Stimulated activated CD8-positive, alpha-beta memory T cell treated with anti-CD3 and anti-CD28 coated beads, Interleukin-4, amount 100 ng/mL, for 4 hours (primary cell): ENCODE measurements at regions not wholly inside any gene's neighbourhood (a gene's known extent, or its start where the extent isn't known, plus 50 kb on each side); places are given as distances from the start of the nearest gene placed in this dataset.

Experiments
- DNase-seq, 2 donors: peaks; one replicate each; pipeline ENCODE4 v3.0.0-alpha.2; 2020; ENCODE audit warnings: low read depth in 2 of 2, low spot score in 1 of 2

DNA sequence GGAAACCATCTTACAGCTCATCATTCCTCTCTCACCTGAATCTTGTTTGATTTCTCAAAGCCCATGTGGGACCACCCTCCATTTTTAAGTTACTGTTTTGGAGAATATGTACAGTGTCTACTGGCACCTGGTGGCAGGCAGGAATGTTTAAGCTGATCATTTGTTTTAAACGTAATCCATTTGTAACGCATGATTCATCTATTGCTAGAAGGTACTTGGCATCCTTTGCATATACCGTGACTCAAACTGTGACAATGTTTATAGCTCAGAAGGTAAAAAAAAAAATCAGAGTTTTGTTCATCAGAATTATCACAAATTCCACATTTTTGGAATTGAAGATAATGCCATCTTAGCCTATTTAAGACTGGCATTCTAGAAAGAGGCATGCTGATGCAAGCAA is 1007.5 kb upstream of the EEF2KMT start:
- no peak for DNase-seq

DNA sequence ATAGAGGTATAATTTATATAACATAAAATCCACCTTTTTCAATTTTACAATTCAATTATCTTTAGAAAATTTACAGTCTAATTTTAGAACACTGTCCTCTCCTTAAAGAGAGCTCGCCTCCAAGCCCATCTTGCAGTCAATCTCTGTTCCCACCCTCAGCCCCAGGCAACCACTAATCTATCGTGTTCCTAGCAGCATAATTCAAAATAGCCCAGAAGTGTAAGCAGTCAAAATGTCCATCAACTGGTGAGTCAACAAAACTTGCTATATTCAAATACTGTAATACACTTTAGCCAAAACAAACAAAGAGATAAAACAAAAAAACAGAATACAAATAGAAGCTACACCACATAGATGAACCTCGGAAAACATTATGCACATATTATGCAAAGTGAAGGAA is 1006.8 kb upstream of the EEF2KMT start:
- no peak for DNase-seq

DNA sequence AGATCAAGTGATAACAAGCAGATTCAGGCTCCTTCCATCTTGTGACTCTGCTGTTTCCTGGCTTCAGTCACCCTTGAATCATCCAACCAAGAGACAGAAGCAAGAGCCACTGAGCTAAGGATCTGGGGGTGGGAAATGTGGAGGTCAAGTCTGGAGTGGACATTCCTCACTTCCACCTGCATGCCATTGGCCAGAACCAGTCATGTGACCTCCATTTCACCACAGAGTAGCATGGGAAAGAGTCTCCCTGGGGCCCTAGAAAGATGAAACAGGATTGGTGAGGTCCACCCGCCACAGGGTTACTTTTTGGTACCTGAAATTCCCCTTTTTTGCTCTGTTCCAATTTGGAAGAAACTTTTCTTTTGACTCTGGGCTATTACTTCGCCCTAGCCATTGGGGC is 1006.0 kb upstream of the EEF2KMT start:
- DNase-seq, result no peak

DNA sequence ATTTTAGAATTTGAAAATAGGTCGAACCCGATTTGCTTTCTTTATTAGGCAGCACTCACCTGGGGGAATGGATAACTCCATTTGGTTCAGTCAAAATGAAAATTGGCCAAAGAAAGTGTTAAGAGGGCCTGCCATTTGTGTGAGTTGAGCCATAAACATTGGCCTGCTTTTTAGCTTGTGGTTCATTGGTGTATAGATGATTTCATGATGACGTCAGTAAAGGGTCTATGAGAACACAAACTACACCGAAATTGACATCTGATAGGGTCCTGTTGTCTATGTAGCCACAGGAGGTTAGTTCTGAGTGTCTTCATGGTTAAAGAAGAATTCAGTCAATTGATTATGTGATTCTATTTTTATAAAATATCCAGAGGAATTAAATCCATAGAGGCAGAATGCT is 1001.5 kb upstream of the EEF2KMT start:
- DNase-seq, result no peak

DNA sequence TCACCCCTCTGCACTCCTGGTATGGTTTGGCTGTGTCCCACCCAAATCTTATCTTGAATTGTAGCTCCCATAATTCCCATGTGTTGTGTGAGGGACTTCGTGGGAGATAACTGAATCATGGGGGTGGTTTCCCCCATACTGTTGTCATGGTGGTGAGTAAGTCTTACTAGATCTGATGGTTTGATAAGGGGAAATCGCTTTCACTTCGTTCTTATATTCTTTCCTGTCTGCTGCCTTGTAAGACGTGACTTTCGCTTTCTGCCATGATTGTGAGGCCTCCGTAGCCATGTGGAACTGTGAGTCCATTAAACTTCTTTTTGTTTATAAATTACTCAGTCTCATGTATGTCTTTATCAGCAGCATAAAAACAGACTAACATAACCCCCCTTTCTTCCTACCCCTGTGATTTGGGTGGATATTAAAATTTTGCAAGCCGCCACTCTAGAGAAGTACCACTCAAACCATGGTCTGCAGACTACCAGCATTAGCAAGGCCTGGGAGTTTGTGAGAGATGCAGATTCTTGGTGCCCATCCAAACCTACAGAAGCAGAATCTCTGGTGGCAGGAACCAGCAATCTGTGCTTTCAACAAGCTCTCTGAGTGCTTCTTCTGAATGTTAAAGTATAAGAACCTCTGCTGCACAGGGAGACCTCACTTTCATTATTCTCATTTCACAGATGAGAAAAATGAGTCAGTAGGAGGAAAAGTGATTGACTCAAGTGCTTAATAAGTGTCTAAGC is 999.5 kb upstream of the EEF2KMT start:
- no peak for DNase-seq

DNA sequence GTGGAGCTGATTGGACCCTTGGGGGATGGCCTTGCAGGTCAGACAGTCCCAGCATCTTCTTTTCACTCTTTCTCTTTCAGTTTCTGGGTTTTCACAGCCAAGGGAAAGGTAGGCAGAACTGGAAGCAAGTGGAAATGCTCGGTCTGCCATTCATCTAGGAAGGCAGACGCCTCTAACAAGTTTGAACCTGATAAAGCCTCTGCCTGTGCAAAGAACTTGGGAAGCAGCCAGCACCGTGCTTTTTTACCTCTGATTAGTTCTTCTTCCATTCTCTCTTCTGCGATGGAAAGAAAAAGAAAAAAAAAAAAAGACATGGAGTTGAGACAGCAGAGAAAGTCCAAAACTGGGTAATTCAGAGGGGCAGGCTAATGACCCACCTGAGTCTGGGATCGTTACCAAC is 997.8 kb upstream of the EEF2KMT start:
- DNase-seq, result no peak

DNA sequence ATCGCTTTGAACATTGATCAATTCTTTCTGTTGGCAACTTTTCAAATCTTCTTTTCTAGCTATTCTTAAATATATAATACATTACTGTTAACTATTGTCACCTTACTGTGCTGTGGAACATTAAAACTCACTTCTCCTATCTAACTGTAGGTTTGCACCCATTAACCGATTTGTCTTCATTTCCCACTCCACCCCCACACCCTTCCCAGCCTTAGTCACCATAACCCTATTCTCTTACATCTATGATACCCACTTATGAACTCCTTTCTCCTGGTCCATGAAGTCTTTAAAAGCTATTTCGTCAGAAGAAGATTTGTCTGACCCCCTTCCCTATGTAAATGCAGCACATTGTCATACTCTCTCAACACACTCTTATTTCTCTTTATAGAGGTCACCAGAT is 993.4 kb upstream of the EEF2KMT start:
- DNase-seq, result no peak

DNA sequence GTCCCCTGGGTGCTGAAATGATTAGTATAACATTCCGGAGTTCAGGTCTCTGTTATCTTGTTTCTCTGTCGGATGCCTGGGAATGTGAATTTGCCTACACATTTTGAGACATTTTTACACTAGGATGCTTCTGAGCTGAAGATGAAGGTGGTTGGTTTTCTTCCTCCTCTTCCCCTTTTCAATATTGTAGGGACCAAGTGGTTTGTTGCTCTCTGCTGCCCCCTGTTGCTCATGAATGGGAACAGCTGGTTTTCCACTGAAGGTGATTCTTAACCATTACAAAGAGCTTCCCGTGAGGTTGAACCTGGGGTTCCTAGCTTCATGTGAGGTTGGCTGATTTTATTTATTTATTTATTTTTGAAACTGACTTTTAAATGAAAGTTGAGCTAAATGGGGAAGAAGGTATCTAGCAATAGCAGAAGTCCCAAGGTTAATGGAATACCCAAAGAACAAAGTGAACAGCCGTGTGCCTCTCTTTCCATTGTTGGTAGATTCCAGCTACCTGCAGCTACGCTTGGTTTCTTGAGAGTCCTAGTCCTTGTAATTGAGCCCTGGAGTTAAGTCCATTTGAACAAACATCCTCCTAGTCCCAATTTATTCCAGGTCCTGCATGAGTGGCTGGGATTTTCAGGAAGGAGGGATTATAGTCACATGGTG is 983.9 kb upstream of the EEF2KMT start:
- no peak for DNase-seq

DNA sequence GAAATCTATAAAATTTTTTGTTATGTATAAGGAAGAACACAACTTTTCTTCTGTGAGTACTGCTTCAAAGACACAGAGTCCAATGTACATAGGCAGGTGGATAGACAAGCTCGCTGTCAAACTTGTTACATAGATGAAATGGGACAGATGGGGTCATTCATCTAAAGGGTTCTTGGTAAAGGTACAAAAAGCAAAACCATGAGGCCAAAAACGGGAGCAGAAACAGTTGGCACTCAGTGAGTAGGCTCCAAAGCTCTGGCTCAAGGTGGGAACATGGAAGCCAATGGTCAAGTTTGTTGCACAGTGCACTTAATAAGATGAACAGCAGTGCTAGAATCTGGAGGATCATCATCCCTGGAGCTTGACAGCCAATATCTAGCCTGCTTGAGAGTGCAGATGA is 979.0 kb upstream of the EEF2KMT start:
- no peak for DNase-seq

DNA sequence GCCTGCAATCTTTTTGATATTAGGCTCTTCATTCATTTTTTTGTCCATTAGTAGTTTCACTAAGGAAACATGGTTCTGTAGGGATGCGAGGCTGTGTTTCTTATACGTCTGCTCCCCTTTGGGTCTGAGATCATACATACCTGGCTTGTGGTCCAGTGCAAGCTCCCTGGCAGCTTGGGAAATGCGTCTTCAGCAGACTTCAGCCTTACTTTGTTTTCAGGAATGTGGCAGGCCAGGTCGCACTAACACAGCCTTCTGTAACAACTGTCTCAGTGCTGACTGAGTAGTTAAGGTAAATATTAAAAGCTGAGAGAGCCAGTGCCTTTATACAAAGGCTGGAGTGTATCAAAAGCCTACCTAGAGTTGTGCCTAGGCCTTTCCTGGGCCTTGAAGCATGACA is 970.5 kb upstream of the EEF2KMT start:
- no peak for DNase-seq

DNA sequence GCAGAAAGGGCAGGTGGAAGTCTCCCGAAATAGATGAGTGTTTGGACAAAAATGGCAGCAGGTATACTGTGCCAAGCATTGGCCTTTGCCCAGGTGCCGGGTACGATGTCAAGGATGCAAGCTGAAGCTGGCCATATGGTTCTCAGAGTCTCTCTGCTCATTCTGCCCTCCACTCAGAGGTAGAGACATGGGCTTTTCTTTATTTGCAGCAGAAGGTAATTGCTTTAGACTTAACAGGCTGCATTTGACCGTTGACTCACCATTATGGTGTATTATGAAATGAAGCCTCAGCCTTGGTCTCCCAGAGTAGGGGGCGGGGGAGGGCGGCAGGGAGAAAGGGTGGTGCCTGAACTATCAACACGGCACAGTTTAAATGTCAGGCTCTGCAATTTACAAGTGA is 969.1 kb upstream of the EEF2KMT start:
- no peak for DNase-seq

DNA sequence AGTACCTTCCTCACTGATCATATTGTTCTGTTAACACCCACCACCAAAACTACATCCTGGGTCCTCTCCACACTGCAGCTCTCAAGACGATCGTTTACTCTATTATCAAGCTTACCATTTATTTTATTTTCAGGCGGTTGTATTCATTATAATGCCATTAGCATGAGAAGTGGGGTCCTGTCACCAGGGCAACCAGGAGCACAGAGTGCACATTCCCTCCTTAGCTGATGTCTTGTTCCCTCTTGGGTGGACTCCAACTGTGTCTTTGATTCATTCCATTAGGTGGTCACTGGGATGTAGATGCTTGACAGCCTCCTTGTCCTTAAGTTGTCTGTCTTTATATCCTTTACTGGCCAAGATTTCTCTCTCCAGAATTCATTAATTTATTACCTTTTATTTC is 965.9 kb upstream of the EEF2KMT start:
- no peak for DNase-seq

DNA sequence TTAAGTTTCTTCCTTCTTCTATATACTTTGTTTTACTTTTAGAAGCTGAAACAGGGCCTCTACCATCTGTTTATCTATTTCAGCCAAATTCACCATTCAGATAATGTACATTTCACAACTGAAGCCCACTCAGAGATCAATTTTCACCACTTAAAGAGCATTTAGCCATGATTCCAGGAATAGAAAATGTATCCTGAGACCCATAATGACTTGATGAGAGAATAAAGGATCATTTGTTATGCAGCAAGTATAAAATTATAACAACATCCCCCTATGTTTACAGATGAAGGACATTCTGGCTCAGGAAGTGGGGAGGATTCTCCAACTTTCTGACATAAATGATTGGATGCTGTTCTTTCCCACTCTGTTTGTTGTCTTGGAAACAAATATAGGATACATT is 962.1 kb upstream of the EEF2KMT start:
- no peak for DNase-seq

DNA sequence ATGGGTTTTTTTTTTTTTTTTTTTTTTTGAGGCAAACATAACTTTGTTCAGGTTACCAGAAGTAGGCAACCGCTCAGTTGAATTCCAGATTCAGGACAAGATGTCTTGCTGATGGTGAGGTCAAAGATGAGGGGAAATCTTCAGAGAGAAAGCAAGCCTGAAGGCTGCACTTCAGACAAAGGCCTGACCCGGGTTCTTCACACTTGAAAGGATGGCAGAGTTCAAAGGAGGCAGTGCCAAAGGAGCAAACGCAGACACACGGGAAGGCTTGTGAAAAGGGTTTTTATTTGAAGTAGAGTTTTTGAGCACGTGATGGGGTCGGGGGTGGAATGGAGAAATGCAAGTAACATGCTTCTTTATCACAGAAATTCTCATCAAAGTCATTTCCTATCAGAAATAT is 960.2 kb upstream of the EEF2KMT start:
- DNase-seq, result no peak

DNA sequence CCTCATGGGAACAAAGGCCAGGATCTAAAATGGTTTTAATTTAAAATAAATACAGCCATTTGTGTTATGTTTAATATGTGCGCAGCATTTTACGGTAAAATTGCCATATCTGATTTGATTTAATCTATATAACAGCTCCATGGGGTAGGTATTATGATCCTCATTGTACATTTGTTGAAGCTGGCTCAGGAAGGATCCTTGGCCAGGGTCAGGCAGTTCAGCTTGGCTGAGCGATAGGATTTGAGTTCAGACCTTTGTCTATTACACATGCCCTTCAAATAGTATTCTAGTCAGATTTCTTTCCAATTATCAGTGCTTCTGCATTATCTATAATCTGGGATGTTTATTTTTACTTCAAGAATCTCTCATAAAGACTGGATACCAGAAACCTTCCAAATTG is 950.4 kb upstream of the EEF2KMT start:
- DNase-seq, result no peak

DNA sequence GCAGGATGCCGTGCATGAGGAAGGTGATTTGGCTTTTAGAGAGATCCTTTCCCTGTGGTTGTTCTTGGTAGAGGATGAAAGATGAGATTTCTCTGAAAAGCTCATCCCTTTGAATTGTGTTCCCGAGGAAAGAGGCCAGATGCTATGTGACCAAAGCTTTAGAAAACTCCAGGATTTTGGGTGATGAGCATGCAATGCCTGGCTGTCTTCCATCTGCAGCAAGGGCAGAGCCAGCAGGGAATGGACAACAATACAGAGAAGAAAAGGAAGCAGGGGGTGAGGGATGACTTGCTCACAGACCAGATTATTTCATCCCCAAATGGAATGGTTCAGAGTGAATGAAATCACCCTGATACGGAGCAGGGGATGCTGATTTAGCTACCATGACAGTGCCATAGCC is 949.7 kb upstream of the EEF2KMT start:
- DNase-seq, result no peak

DNA sequence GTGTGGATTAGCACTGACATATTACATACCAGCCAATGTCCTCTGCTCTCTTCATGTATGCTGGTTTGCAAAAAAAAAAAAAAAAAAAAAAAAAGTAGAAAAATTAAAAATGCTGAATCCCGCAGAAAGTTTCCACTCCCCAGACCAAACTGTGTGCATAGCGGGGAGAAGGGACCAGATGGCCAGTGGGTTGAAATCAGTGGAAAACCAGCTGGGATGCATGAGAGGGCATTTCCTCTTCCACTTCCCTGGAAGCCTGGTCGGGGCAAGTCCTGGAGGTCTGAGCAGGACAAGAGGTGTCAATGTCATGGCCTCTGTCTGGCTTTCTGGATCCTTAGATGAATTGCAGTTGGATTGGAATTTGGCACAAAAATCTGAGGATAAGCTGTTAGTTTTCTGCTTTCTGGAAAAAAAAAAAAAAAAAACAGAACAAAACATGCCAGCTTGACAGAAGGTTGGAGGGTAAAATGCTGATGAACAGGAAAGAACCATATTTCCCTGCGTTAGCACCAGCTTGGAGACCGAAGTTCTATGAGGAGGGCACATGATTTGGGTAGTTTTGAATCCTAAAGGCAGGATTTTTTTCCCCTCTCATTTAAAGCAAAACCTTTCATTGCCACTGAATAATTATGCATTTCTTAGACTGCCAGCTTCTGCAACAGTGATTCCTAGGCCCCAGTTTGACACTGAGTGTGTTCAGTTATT is 941.5 kb upstream of the EEF2KMT start:
- DNase-seq, result no peak

DNA sequence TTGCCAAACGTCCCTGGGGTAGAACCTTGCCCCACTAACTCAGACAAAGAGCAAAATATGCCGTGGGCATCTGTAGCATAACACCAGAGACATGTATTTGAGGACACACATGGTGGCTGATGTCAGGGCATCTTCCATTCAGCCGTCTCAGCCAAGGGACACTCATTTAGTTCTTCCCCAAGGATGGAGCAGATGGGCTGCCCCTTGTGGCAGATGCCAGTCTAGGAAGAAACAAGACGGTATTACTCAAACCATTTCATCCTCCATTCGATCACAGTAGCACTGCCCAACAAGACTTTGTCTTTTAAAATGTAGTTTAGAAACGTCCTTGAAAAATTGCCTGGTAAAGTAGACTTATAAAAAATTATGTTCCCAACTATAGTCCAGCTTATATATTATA is 937.6 kb upstream of the EEF2KMT start:
- DNase-seq, result no peak

DNA sequence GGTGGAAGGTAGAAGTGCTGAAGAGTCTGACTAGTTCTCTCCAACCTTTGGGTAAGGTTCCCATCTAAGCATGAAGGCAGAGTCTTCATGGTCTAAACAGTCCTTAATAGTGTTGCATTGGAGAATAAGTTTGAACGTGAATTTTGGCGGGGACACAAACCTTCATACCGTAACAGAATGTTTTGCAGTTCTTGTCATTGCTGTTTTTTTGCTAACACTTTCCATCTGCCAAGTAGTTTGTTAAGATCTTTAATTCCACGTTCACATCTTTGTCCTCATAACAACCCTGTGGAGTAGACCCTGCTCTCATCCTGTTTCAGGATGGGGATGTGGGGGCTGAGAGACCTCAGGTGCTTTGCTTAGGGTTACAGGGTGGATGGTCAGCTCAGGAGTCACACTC is 936.9 kb upstream of the EEF2KMT start:
- no peak for DNase-seq

DNA sequence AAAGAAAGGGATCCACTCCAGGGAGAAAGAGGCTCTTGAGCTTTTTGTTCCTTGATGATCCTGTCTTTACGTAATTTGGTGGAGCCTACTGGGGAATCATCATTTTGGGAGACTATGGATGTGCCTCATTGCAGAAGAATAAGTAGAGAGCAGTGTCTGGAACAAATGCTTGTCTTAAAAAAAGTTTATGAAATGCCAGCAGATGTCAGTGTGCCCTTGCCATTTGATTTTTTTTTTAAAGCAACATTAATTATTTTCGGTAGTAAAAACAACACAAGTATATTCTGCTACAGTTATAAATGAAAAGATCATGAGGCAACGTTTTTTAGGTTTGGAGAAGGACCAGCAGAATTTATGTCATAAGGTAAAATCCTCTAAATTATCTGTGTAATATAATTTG is 934.8 kb upstream of the EEF2KMT start:
- no peak for DNase-seq

DNA sequence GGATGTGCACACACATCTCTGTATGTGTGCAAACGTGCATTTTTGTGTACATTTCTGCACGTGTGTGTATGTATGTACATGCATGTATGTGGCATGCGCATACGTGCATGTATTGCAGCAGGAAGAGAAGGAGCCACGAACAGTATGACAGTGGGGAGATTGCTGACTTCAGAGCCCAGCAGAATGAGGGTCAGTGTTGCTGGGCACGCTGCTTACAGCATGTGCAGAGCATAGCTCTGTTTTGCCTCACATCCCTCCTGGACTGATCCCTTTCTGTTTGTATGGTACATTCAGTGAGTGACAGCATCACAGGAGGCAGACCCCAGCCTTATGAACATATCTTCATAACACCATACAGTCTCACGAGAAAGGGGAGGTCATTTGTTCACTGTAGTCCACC is 934.0 kb upstream of the EEF2KMT start:
- no peak for DNase-seq

DNA sequence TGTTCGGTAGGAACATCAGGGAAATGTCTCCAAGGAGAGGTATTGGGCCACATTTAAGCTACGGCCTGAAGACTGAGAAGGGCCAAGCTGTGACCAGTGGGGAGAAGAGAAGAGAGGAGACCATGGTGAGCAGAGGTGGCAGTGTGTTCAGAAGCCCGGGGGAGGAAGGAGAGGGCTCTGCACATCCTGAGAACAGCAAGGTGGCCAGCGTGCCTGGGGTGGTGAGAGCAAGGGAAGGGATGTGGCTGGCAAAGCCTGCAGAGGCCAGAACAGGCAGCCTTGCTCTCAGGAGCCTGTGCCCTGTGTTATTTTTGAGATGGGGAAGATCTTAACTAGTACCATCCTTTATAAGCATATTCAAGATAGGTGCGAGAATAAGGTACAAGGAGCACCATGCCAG is 933.5 kb upstream of the EEF2KMT start:
- no peak for DNase-seq

DNA sequence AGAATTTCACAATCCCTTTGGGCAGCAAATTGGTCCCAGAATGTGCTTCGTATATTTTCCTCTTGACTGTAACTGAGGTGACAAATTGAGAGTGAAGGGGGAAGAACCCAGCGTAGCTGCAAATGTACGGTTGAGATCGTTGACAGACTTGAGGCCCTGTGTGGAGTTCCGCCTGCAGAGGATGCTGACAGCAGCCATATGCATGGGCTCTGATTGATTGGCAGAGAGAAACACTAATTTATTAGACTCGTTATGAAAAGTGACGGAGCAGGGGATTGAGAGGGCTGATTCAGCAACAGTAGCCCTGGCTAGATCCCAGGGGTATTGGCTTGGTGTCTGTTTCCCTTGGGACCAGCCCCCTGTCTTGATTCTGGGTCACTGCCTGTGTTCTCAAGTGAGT is 930.1 kb upstream of the EEF2KMT start:
- DNase-seq, result no peak
